PC-9 (cell line): ENCODE measurements at regions not wholly inside any gene's neighbourhood (a gene's known extent, or its start where the extent isn't known, plus 50 kb on each side); places are given as distances from the start of the nearest gene placed in this dataset.

Experiments used
- CTCF ChIP-seq: fragments of 200-600 bp; sonication (generic); conservative IDR thresholded peaks from 2 replicates; pipeline ENCODE4 v1.6.1; 2017; ENCODE audit warnings: mixed run types, antibody characterized with exemption, mild to moderate bottlenecking, moderate library complexity
- EZH2 ChIP-seq: fragments of 200-600 bp; sonication (generic); IDR thresholded peaks from 2 replicates; pipeline ENCODE4 v1.8.0; 2017; ENCODE audit warnings: antibody characterized with exemption, low read depth

GRCh38 chr10:30759423-30759822 is 129.9 kb upstream of the LYZL2 start:
- TF ChIP-seq CTCF (no peak), EZH2 (no peak)
